Nephron progenitor cell (in vitro differentiated cells): ENCODE measurements at regions not wholly inside any gene's neighbourhood (a gene's known extent, or its start where the extent isn't known, plus 50 kb on each side); places are given as distances from the start of the nearest gene placed in this dataset.
A peak's percentile ranks its signal among the peaks of the same experiment; 100 is the strongest.

ENCODE experiments used
- DNase-seq: peaks from one replicate; pipeline ENCODE4 v3.0.0; 2021
- H3K27ac Mint-ChIP-seq: 2 replicates; pipeline ENCODE4 v1.8.0; 2021; ENCODE audit warnings: mild to moderate bottlenecking, moderate library complexity, mixed read lengths
- H3K27me3 Mint-ChIP-seq: 2 replicates; pipeline ENCODE4 v1.8.0; 2021; ENCODE audit warnings: mild to moderate bottlenecking, low read depth, mixed read lengths; ENCODE audit not compliant: poor library complexity
- H3K36me3 Mint-ChIP-seq: 2 replicates; pipeline ENCODE4 v1.8.0; 2021; ENCODE audit warnings: low read depth, mixed read lengths
- H3K4me1 Mint-ChIP-seq: 2 replicates; pipeline ENCODE4 v1.8.0; 2021; ENCODE audit warnings: mixed read lengths
- H3K4me3 Mint-ChIP-seq: 2 replicates; pipeline ENCODE4 v1.8.0; 2021; ENCODE audit warnings: mild to moderate bottlenecking, moderate library complexity, mixed read lengths
- H3K9me3 Mint-ChIP-seq: 2 replicates; pipeline ENCODE4 v1.8.0; 2021; ENCODE audit warnings: mild to moderate bottlenecking, moderate library complexity, mixed read lengths
- CTCF ChIP-seq: fragments of 200-600 bp; sonication (generic); IDR thresholded peaks from 2 replicates; pipeline ENCODE4 v1.5.0; 2021; ENCODE audit warnings: antibody characterized with exemption

- Mint-ChIP-seq H3K27me3 (peaks cover 6% of the 10 kb centered on the region), H3K36me3 (no peaks in the 10 kb centered on the region), H3K9me3 (peaks cover 17% of the 10 kb centered on the region), H3K4me1 (peaks cover 9% of the 10 kb centered on the region), H3K27ac (no peak overlapping the region), H3K4me3 (no peak overlapping the region)
- TF ChIP-seq CTCF = no peak
- DNase-seq = no peak
Observed at GRCh38 chr10:4255751-4256150, 470.7 kb upstream of the KLF6 start.

GRCh38 chr10:4254101-4254994, 469.3 kb upstream of the KLF6 start:
- H3K27ac Mint-ChIP-seq = peak overlapping the region; percentile 85
- H3K36me3 Mint-ChIP-seq = no peaks in the 10 kb centered on the region
- H3K4me3 Mint-ChIP-seq = no peak overlapping the region
- peaks cover 17% of the 10 kb centered on the region for H3K9me3 Mint-ChIP-seq
- peaks cover 9% of the 10 kb centered on the region for H3K4me1 Mint-ChIP-seq
- no peak for TF ChIP-seq CTCF
- DNase-seq = no peak
- peaks cover 6% of the 10 kb centered on the region for H3K27me3 Mint-ChIP-seq

GRCh38 chr10:4252701-4253100, 467.7 kb upstream of the KLF6 start:
- no peaks in the 10 kb centered on the region for H3K36me3 Mint-ChIP-seq
- no peak for TF ChIP-seq CTCF
- peaks cover 17% of the 10 kb centered on the region for H3K9me3 Mint-ChIP-seq
- H3K4me1 Mint-ChIP-seq = peaks cover 9% of the 10 kb centered on the region
- H3K4me3 Mint-ChIP-seq = no peak overlapping the region
- peaks cover 2% of the 10 kb centered on the region for H3K27me3 Mint-ChIP-seq
- no peak overlapping the region for H3K27ac Mint-ChIP-seq
- no peak for DNase-seq

GRCh38 chr10:4250587-4250887, 465.5 kb upstream of the KLF6 start:
- no peak for DNase-seq
- H3K36me3 Mint-ChIP-seq = no peaks in the 10 kb centered on the region
- peaks cover 12% of the 10 kb centered on the region for H3K9me3 Mint-ChIP-seq
- peaks cover 5% of the 10 kb centered on the region for H3K27me3 Mint-ChIP-seq
- H3K4me3 Mint-ChIP-seq = no peak overlapping the region
- no peak overlapping the region for H3K27ac Mint-ChIP-seq
- H3K4me1 Mint-ChIP-seq = peaks cover 9% of the 10 kb centered on the region
- TF ChIP-seq CTCF = no peak

GRCh38 chr10:4249841-4250586, 465.0 kb upstream of the KLF6 start:
- Mint-ChIP-seq H3K27ac (no peak overlapping the region), H3K27me3 (peaks cover 6% of the 10 kb centered on the region), H3K4me3 (no peak overlapping the region), H3K9me3 (peaks cover 7% of the 10 kb centered on the region), H3K4me1 (peaks cover 9% of the 10 kb centered on the region), H3K36me3 (no peaks in the 10 kb centered on the region)
- TF ChIP-seq CTCF = no peak
- no peak for DNase-seq
